ENCODE measurements at regions not wholly inside any gene's neighbourhood (a gene's known extent, or its start where the extent isn't known, plus 50 kb on each side); places are given as distances from the start of the nearest gene placed in this dataset.

GRCh38 chr14:99325016-99325415, 53.0 kb upstream of the BCL11B start (continued):
- TF ChIP-seq, protein P1, sequence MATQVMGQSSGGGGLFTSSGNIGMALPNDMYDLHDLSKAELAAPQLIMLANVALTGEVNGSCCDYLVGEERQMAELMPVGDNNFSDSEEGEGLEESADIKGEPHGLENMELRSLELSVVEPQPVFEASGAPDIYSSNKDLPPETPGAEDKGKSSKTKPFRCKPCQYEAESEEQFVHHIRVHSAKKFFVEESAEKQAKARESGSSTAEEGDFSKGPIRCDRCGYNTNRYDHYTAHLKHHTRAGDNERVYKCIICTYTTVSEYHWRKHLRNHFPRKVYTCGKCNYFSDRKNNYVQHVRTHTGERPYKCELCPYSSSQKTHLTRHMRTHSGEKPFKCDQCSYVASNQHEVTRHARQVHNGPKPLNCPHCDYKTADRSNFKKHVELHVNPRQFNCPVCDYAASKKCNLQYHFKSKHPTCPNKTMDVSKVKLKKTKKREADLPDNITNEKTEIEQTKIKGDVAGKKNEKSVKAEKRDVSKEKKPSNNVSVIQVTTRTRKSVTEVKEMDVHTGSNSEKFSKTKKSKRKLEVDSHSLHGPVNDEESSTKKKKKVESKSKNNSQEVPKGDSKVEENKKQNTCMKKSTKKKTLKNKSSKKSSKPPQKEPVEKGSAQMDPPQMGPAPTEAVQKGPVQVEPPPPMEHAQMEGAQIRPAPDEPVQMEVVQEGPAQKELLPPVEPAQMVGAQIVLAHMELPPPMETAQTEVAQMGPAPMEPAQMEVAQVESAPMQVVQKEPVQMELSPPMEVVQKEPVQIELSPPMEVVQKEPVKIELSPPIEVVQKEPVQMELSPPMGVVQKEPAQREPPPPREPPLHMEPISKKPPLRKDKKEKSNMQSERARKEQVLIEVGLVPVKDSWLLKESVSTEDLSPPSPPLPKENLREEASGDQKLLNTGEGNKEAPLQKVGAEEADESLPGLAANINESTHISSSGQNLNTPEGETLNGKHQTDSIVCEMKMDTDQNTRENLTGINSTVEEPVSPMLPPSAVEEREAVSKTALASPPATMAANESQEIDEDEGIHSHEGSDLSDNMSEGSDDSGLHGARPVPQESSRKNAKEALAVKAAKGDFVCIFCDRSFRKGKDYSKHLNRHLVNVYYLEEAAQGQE (IDR thresholded peaks at IDR 0.05; ENCODE audit: unreplicated experiment): no peak
- TF ChIP-seq STAT1 (IDR thresholded peaks at IDR 0.05; ENCODE audit: unreplicated experiment) (no peak), ZNF114 (CRISPR knock-in tag; IDR thresholded peaks at IDR 0.05) (no peak), JUNB (IDR thresholded peaks at IDR 0.05; ENCODE audit: unreplicated experiment) (no peak), NANOG (IDR thresholded peaks at IDR 0.05; ENCODE audit: borderline replicate concordance) (no peak), EZH2phosphoT487 (IDR thresholded peaks at IDR 0.05; ENCODE audit: unreplicated experiment) (no peak), EZH2 (IDR thresholded peaks at IDR 0.05; ENCODE audit: low read depth, unreplicated experiment) (no peak), CTCF (conservative IDR thresholded peaks at IDR 0.05; ENCODE audit: low read depth in 2 of 2) (no peak), POLR2AphosphoS5 (IDR thresholded peaks at IDR 0.05; ENCODE audit: low read depth) (no peak), ZNF331 (CRISPR knock-in tag; IDR thresholded peaks at IDR 0.05; ENCODE audit: low read depth) (no peak)

- Mint-ChIP-seq H3K36me3 (ENCODE audit: low read depth) (no peaks in the 10 kb centered on the region), H3K9me3 (no peaks in the 10 kb centered on the region), H3K27ac (no peak overlapping the region), H3K4me1 (peaks cover 6% of the 10 kb centered on the region), H3K4me3 (no peak overlapping the region), H3K27me3 (ENCODE audit: insufficient read depth, low read depth, poor library complexity) (peaks cover 5% of the 10 kb centered on the region)
- Histone ChIP-seq H4K20me1 (replicated peaks; ENCODE audit: insufficient read depth) (no peaks in the 10 kb centered on the region), H3K9me2 (ENCODE audit: insufficient read depth) (no peaks in the 10 kb centered on the region), H3K36me3 (ENCODE audit: insufficient read depth) (no peaks in the 10 kb centered on the region), H3K4me1 (ENCODE audit: insufficient read depth) (no peaks in the 10 kb centered on the region), H3K79me2 (replicated peaks; ENCODE audit: insufficient read depth) (no peaks in the 10 kb centered on the region), H3K27ac (ENCODE audit: low read depth) (no peak overlapping the region), H3K4me3 (no peak overlapping the region), H2AFZ (no peak overlapping the region), H3K27me3 (ENCODE audit: insufficient read depth) (no peaks in the 10 kb centered on the region), H3F3A (replicated peaks; ENCODE audit: low read depth) (no peaks in the 10 kb centered on the region), H3K4me2 (no peak overlapping the region)
- DNase-seq (ENCODE audit: low spot score) (no peak), ATAC-seq (no peak)
- no peak for TF ChIP-seq CTCF (conservative IDR thresholded peaks at IDR 0.05; ENCODE audit: low read depth in 2 of 2)
- TF ChIP-seq ZNF331 (CRISPR knock-in tag; IDR thresholded peaks at IDR 0.05; ENCODE audit: low read depth): no peak
- TF ChIP-seq, protein P1 (IDR thresholded peaks at IDR 0.05; ENCODE audit: unreplicated experiment): no peak
These were observed 52.3 kb upstream of the BCL11B start for GRCh38 chr14:99324291-99324690.
